ENCODE measurements at regions not wholly inside any gene's neighbourhood (a gene's known extent, or its start where the extent isn't known, plus 50 kb on each side); places are given as distances from the start of the nearest gene placed in this dataset.
"Not testable (repeated sequence)": the region's sequence is repeated elsewhere in the genome, so short reads cannot be mapped to it uniquely, and the experiment has no call there.

- not testable (repeated sequence) for ATAC-seq (replicated peaks); H3K9me3 Mint-ChIP-seq; H3K27ac Mint-ChIP-seq; DNase-seq; H3K4me1 Mint-ChIP-seq (ENCODE audit: low read depth in 2 of 2); H3K36me3 Mint-ChIP-seq (ENCODE audit: insufficient read depth); H3K27me3 Mint-ChIP-seq; H3K4me3 Mint-ChIP-seq
These were observed 775.1 kb downstream of the EPHA7 start for GRCh38 chr6:92644104-92644791.

- ATAC-seq (replicated peaks) (no peak), DNase-seq (no peak)
- Mint-ChIP-seq H3K4me3 (no peak overlapping the region), H3K27ac (no peak overlapping the region), H3K36me3 (ENCODE audit: insufficient read depth) (no peaks in the 10 kb centered on the region), H3K9me3 (peaks cover 5 to 13% of the 10 kb centered on the region in 2 donors), H3K27me3 (no peaks in the 10 kb centered on the region), H3K4me1 (ENCODE audit: low read depth in 2 of 2) (no peaks in the 10 kb centered on the region)
These were observed 783.7 kb downstream of the EPHA7 start for GRCh38 chr6:92635553-92636153.

DNA sequence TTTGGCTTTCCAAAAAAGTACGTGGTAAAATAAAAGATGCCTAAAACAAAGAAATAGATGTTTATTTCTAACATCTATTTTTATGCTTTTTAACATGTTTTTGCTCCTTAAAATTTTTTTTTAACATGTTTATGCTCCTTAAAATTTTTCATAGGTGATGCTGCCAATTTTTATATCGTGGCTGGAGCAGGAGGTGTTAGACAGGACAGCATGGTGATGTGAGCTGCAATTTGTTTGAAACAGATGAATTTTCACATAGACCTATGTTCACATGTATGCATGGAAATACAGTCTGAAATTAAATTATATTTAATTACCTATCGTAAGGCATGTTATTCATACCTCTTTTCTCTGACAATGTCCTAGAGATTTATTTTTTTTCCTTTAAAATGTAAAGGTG is 784.8 kb downstream of the EPHA7 start:
- Mint-ChIP-seq H3K36me3 (ENCODE audit: insufficient read depth) (no peaks in the 10 kb centered on the region), H3K9me3 (peaks cover 5 to 15% of the 10 kb centered on the region in 2 donors), H3K4me3 (no peak overlapping the region), H3K27me3 (no peaks in the 10 kb centered on the region), H3K4me1 (ENCODE audit: low read depth in 2 of 2) (no peaks in the 10 kb centered on the region), H3K27ac (no peak overlapping the region)
- ATAC-seq (replicated peaks) (no peak), DNase-seq (no peak)

DNA sequence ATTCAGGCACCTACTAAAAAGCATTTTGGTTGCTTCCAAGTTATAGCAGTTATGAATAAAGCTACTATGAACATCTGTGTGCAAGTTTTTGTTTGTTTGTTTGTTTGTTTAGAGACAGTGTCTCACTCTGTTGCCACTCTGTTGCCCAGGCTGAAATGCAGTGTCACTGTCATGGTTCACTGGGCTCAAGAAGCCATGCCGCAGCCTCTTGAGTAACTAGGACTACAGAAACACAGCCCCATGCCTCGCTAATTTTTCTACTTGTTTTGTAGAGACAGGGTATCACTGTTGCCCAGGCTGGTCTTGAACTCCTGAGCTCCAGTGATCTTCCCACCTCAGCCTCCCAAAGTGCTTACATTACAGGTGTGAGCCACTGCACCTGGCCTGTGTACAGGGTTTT is 795.9 kb downstream of the EPHA7 start:
- ATAC-seq (replicated peaks) (no peak), DNase-seq (no peak)
- Mint-ChIP-seq H3K4me3 (no peak overlapping the region), H3K9me3 (peaks cover 8 to 9% of the 10 kb centered on the region in 2 donors), H3K36me3 (ENCODE audit: insufficient read depth) (no peaks in the 10 kb centered on the region), H3K27ac (no peak overlapping the region), H3K27me3 (no peaks in the 10 kb centered on the region), H3K4me1 (ENCODE audit: low read depth in 2 of 2) (no peaks in the 10 kb centered on the region)

DNA sequence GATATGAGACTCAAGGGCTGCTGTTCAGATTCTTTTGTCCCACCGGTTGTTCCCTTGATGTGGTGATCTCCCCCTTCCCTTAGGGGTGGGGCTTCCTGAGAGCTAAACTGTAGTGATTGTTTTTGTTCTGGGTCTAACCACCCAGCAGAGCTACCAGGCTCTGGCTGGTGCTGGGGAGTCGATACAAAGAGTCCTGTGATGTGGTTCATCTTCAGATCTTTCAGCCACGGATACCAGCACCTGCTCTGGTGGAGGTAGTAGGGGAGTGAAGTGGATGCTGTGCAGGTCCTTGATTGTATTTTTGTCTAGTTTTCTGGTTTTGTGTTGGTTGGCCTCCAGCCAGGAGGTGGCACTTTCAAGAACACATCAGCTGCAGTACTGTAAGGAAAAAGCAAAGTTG is 801.6 kb downstream of the EPHA7 start:
- Mint-ChIP-seq H3K27ac (no peak overlapping the region), H3K4me1 (ENCODE audit: low read depth in 2 of 2) (no peaks in the 10 kb centered on the region), H3K9me3 (peaks cover 13 to 14% of the 10 kb centered on the region in 2 donors), H3K36me3 (ENCODE audit: insufficient read depth) (no peaks in the 10 kb centered on the region), H3K4me3 (no peak overlapping the region), H3K27me3 (no peaks in the 10 kb centered on the region)
- DNase-seq (no peak), ATAC-seq (replicated peaks) (no peak)

GRCh38 chr6:92608751-92609150 is 810.6 kb downstream of the EPHA7 start:
- ATAC-seq (replicated peaks) (no peak), DNase-seq (no peak)
- H3K27ac Mint-ChIP-seq, result no peak overlapping the region
- peaks cover 8 to 11% of the 10 kb centered on the region in 2 donors for H3K9me3 Mint-ChIP-seq
- no peak overlapping the region for H3K4me3 Mint-ChIP-seq
- H3K36me3 Mint-ChIP-seq (ENCODE audit: insufficient read depth), result no peaks in the 10 kb centered on the region
- H3K27me3 Mint-ChIP-seq, result no peaks in the 10 kb centered on the region
- no peaks in the 10 kb centered on the region for H3K4me1 Mint-ChIP-seq (ENCODE audit: low read depth in 2 of 2)

GRCh38 chr6:92593201-92593600 is 826.2 kb downstream of the EPHA7 start:
- ATAC-seq (replicated peaks) (no peak), DNase-seq (no peak)
- no peaks in the 10 kb centered on the region for H3K27me3 Mint-ChIP-seq
- H3K36me3 Mint-ChIP-seq (ENCODE audit: insufficient read depth), result no peaks in the 10 kb centered on the region
- H3K27ac Mint-ChIP-seq, result no peak overlapping the region
- no peaks in the 10 kb centered on the region for H3K4me1 Mint-ChIP-seq (ENCODE audit: low read depth in 2 of 2)
- no peak overlapping the region for H3K4me3 Mint-ChIP-seq
- H3K9me3 Mint-ChIP-seq, result no peaks in the 10 kb centered on the region

DNA sequence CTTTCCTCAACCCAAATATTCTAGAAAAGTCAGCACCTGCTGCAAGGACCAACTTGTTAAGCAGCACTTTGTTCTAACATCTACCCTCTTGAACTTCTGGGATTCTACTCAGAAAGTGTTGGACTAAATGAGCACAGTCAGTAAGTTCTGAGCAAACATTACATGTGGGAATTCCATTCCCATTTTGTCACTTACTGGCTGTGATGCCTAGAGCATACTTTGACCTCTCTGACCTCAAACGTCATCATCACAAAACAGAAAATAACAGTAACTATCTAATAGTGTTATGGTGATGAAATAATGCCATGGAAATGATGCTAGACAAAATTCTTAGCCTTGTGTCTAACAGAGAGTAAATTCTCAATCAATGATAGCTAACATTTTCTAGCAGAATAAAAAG is 829.4 kb downstream of the EPHA7 start:
- no peak for ATAC-seq (replicated peaks)
- Mint-ChIP-seq H3K9me3 (peaks cover 3 to 6% of the 10 kb centered on the region in 2 donors), H3K4me3 (no peak overlapping the region), H3K27ac (no peak overlapping the region), H3K36me3 (ENCODE audit: insufficient read depth) (no peaks in the 10 kb centered on the region), H3K4me1 (ENCODE audit: low read depth in 2 of 2) (no peaks in the 10 kb centered on the region), H3K27me3 (no peaks in the 10 kb centered on the region)
- no peak for DNase-seq

DNA sequence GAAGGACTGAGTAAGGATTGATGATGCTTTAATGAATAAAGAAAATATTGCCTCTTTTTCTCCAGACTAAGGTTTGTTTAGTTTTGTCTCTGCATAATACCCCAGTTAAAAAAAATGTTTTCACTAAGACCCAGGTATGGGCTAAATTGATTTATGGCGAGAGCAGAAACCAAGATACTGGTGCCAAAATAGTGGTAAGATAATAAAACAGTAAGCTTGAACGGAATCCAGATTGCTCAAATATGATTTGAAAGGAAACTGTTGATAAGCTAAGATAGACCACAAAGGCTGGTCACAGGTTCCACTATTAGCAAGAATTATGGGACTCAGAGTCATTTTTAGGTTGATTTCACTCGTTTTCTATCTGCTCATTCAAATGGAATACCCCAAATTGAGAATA is 831.2 kb downstream of the EPHA7 start:
- no peaks in the 10 kb centered on the region for H3K27me3 Mint-ChIP-seq
- H3K4me3 Mint-ChIP-seq, result no peak overlapping the region
- no peak for DNase-seq
- H3K4me1 Mint-ChIP-seq (ENCODE audit: low read depth in 2 of 2), result no peaks in the 10 kb centered on the region
- peaks cover 3 to 6% of the 10 kb centered on the region in 2 donors for H3K9me3 Mint-ChIP-seq
- H3K27ac Mint-ChIP-seq, result no peak overlapping the region
- H3K36me3 Mint-ChIP-seq (ENCODE audit: insufficient read depth), result no peaks in the 10 kb centered on the region
- no peak for ATAC-seq (replicated peaks)

DNA sequence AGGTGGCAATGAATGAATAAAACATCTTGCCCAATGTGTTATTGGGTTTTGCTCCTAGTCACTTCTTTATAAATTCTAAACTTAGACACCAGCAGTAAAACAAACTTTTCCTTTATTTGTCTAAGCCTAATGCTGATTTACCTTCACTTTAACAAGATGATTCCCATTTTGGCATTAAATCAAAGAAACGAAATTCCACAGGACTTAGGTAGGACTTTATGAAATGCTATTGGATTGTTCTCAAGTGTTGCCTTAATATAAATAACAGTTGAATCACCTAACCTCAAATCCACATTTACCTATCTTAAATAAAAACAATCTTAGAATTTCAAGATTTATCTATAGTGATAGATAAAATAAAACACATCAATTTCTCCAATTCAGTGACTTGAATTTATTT is 831.8 kb downstream of the EPHA7 start:
- no peaks in the 10 kb centered on the region for H3K4me1 Mint-ChIP-seq (ENCODE audit: low read depth in 2 of 2)
- ATAC-seq (replicated peaks) (no peak), DNase-seq (no peak)
- H3K27ac Mint-ChIP-seq, result no peak overlapping the region
- H3K4me3 Mint-ChIP-seq, result no peak overlapping the region
- no peaks in the 10 kb centered on the region for H3K27me3 Mint-ChIP-seq
- no peaks in the 10 kb centered on the region for H3K36me3 Mint-ChIP-seq (ENCODE audit: insufficient read depth)
- H3K9me3 Mint-ChIP-seq, result peaks cover 3 to 6% of the 10 kb centered on the region in 2 donors

- Mint-ChIP-seq H3K36me3 (ENCODE audit: insufficient read depth) (no peaks in the 10 kb centered on the region), H3K4me1 (ENCODE audit: low read depth in 2 of 2) (no peaks in the 10 kb centered on the region), H3K27me3 (no peaks in the 10 kb centered on the region), H3K9me3 (peaks cover 3 to 6% of the 10 kb centered on the region in 2 donors), H3K4me3 (no peak overlapping the region), H3K27ac (no peak overlapping the region)
- DNase-seq, result no peak
- no peak for ATAC-seq (replicated peaks)
These were observed 833.0 kb downstream of the EPHA7 start for GRCh38 chr6:92586236-92586977.

GRCh38 chr6:92582211-92582610 is 837.1 kb downstream of the EPHA7 start:
- H3K27ac Mint-ChIP-seq, result no peak overlapping the region
- ATAC-seq (replicated peaks), result no peak
- no peaks in the 10 kb centered on the region for H3K36me3 Mint-ChIP-seq (ENCODE audit: insufficient read depth)
- H3K4me1 Mint-ChIP-seq (ENCODE audit: low read depth in 2 of 2), result no peaks in the 10 kb centered on the region
- no peak overlapping the region for H3K4me3 Mint-ChIP-seq
- DNase-seq, result no peak
- no peaks in the 10 kb centered on the region for H3K27me3 Mint-ChIP-seq
- peaks cover 8 to 36% of the 10 kb centered on the region in 2 donors for H3K9me3 Mint-ChIP-seq

GRCh38 chr6:92577077-92577719 is 842.2 kb downstream of the EPHA7 start:
- ATAC-seq (replicated peaks), result no peak
- no peaks in the 10 kb centered on the region for H3K27me3 Mint-ChIP-seq
- no peak overlapping the region for H3K4me3 Mint-ChIP-seq

More at GRCh38 chr6:92577077-92577719, 842.2 kb downstream of the EPHA7 start:
- H3K9me3 Mint-ChIP-seq, result peaks cover 5 to 36% of the 10 kb centered on the region in 2 donors
- H3K27ac Mint-ChIP-seq, result no peak overlapping the region
- H3K4me1 Mint-ChIP-seq (ENCODE audit: low read depth in 2 of 2), result no peaks in the 10 kb centered on the region
- DNase-seq, result no peak
- no peaks in the 10 kb centered on the region for H3K36me3 Mint-ChIP-seq (ENCODE audit: insufficient read depth)

Data from effector memory CD8-positive, alpha-beta T cell (primary cell).